ENCODE measurements at regions not wholly inside any gene's neighbourhood (a gene's known extent, or its start where the extent isn't known, plus 50 kb on each side); places are given as distances from the start of the nearest gene placed in this dataset.

- no peak for DNase-seq
Observed at GRCh38 chr20:40486297-40486696, 202.7 kb downstream of the MAFB start.

GRCh38 chr20:40481743-40482458 lies 207.1 kb downstream of the MAFB start:
- DNase-seq: no peak

DNA sequence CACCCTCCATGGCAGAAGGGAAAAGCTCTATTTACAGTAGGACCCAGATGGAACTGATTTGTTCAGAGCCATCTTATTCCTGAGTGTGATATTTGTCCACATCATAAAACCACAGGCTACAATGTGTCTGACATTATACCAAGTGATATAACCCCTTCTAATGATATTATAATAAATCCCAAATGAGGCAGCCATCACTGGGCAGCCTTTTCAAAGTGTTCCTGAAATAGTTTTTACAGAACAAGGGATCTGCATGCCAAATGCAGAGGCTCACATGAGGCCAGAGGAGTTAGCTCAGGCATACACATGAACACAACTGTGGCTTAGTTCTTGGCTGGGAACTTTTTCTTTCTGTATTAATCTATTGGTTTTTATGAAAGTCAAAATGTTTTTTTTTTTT lies 207.7 kb downstream of the MAFB start:
- DNase-seq: no peak

DNA sequence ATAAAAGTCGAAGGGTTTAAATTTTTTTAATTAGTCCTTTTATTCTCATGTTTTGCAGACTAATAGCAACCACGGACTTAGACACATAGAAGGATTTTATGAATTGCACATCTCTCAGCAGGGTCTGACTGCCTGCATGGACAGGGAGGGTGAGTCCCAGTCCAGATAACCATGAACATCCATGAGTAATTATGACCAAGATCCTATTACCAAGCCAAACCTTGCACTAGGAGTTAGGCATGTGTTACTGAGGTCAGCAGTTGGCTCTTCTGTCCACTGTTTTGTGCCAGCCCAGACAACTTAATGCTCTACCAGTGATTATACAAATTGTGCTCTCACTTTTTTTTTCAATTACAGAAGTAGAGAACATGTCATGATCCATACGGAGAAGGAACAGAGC lies 211.2 kb downstream of the MAFB start:
- DNase-seq: no peak

GRCh38 chr20:40476461-40476860 lies 212.6 kb downstream of the MAFB start:
- DNase-seq: no peak

GRCh38 chr20:40472905-40473304 lies 216.1 kb downstream of the MAFB start:
- DNase-seq: no peak

- no peak for DNase-seq
Observed at GRCh38 chr20:40471261-40471629, 217.8 kb downstream of the MAFB start.

DNA sequence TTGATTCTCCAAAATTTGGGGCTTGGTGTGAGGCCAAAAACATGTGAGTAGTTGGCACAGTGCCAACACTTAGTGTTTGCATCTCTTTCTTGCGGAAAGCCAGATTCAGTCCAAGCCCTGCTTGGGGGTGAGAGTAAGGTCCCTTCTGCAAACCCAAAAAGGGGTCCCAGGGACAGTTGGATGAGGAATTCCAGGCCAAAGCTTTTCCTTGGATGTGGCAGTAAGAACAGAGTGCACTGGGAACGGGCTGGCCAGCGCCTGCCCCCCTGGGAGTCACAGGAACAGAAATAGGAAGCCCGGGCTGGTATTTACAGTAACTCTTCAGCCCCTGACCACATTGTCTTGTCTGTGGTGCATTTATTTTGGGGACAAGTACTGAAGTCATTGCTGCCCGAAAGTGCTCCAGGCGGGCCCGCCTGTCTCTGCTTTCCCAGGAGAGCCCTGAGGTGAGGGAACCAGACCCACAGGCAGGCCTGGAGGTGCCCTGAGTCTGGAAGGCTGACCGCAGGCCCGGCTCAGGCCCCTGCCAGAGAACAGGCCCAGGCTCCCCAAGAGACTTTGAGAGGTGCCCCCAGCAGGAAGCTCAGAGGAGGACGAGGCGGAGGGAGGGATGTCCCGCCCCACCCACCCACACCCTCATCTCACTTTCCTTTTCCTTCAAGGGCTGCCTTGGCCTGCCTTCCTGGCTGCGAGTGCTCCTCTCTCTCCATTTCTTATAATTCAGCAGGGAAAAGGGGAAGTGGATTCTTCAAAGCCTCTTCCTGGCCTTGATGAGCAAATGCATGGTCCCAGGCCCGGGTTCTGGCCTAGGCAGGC lies 218.4 kb downstream of the MAFB start:
- DNase-seq: no peak

DNA sequence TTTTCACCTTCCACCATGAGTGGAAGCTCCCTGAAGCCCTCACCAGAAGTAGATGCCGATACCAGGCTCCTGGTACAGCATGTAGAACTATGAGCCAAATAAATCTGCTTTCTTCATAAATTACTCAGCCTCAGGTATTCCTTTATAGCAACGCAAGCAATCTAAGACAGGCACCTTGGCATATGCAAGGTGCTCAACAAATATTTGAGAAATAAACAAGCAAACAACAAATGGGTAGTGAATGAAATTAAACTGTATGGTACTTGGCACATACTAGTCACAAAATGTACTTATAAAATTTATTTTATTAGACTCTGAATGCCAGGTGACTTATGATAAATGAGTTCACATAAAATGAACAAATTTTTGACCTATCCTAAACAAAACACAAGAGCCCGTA lies 220.3 kb downstream of the MAFB start:
- no peak for DNase-seq

DNA sequence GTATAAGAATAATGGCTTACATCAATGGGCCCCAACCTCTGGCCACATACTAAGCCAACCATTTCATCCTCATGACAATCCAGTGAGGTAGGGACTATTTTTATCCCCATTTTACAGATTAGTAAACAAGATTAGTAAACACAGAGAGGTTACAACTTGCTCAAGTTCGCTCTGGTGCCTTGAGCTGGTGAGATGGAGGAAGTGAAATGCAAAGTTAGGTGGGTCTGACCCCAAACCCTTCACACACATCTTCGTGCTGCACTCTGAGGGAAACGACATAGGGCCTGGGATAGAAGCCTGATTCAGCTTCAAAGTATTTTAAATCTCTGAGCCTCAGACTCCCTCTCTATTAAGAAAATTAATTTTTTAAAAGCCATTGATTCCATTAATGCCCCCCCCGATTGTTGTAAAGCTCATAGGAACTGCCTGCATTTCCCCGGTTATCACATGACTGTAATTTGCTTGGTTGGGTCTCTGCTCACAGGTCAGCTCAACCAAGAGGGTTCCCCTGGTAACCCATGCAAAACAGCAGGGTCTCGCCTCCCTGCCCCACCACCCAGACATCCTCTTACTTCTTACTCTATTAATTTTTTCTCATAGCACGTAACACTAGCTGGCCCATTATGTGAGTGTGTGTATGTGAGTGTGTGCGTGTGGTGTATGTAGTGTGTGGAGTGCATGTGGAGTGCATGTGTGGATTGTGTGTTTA lies 221.2 kb downstream of the MAFB start:
- no peak for DNase-seq

DNA sequence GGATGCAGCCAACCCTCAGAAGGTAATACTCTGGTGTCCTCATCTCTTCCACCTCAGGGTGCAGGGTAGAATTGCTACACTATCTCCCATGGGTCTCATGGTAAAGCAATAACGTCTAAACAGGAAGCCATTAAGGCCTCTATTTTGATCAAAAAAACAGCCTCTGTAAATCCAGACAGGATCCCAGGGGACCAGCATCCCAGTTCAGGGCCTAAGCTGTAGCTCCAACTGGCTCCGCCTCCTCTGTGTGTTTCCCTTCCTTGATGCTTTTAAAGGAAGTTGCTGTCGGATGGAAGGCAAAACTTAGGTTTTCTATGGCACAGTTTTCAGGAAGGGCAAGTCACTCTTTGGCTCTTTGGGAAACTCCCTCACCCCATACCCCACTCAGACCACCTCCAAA lies 222.0 kb downstream of the MAFB start:
- DNase-seq: no peak

- no peak for DNase-seq
Observed at GRCh38 chr20:40464731-40465208, 224.3 kb downstream of the MAFB start.

DNA sequence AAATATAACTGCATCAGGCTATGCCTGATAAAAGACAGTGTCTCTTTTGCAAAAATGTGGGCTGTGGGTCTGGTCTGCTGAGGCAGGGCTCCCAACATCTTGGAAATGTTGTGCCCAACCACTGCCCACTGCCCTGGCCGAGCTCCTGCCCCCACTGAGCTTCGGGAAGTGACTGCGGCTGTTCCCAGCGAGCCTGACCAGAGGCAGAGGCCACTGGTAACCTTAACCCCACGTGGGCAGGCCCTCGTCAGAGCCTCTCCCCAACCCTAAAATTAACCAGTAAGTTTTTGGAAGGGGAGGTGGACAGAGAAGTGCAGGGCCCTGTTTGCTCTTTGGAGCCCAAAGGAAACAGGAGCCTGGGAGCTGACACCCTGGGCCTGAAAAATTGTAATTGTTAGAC lies 225.9 kb downstream of the MAFB start:
- no peak for DNase-seq

DNA sequence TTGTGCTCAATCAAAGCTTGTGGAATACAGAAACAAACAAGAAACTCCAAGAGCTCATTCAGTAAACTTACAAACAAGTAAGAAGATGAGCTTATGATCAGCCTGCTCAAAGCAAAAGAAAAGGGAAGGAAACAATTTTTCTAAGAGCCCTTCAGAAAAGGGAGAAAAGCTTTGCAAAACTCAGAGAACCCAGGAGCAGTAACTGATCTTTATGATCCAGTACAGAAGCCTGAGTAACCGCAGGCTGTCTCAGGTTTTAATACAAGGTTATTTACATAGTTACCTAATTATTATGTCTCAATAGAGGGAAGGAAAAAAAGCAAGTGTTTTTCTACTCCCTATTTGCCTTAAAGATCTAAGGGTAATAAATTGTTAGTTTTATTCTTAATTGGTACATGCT lies 226.5 kb downstream of the MAFB start:
- DNase-seq: no peak

GRCh38 chr20:40459299-40459698 lies 229.7 kb downstream of the MAFB start:
- no peak for DNase-seq

- no peak for DNase-seq
Observed at GRCh38 chr20:40457404-40457803, 231.6 kb downstream of the MAFB start.

GRCh38 chr20:40452758-40453157 lies 236.3 kb downstream of the MAFB start:
- DNase-seq: no peak

GRCh38 chr20:40451552-40451951 lies 237.5 kb downstream of the MAFB start:
- DNase-seq: no peak

GRCh38 chr20:40449974-40450616 lies 238.9 kb downstream of the MAFB start:
- no peak for DNase-seq

DNA sequence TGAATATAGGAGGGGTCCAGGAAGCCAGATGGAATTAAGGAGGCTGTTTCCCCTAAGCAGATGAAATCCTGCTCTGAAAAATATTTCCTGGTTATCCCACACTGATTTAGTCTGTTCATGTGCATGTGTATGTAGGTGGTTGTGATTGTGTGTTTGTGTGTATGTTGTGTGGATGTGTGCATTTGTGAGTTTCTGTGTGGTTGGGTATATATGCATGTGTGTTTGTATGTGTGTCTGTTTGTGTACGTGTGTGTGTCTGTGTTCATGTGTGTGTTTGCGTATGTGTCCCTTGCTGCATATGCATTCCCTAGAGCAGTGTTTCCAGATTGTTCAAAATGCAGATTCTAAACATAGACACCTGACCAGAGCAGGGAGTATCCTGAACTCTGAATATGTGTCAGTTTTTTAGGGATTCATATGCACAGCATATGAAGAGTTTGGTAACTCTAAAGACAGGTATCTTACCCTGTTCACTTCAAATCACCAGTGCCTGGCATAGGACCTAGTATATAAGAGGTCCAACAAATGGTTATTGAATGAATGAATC lies 239.8 kb downstream of the MAFB start:
- no peak for DNase-seq

- no peak for DNase-seq
Observed at GRCh38 chr20:40446888-40447287, 242.1 kb downstream of the MAFB start.

GRCh38 chr20:40444516-40444915 lies 244.5 kb downstream of the MAFB start:
- no peak for DNase-seq

GRCh38 chr20:40443753-40444152 lies 245.3 kb downstream of the MAFB start:
- DNase-seq: no peak

Data from AML-193 (cell line).